HuH-7 (cell line): ENCODE measurements at regions not wholly inside any gene's neighbourhood (a gene's known extent, or its start where the extent isn't known, plus 50 kb on each side); places are given as distances from the start of the nearest gene placed in this dataset.

Experiments
- DNase-seq: peaks from one replicate; pipeline ENCODE4 v3.0.0; 2011; ENCODE audit warnings: low spot score

DNA sequence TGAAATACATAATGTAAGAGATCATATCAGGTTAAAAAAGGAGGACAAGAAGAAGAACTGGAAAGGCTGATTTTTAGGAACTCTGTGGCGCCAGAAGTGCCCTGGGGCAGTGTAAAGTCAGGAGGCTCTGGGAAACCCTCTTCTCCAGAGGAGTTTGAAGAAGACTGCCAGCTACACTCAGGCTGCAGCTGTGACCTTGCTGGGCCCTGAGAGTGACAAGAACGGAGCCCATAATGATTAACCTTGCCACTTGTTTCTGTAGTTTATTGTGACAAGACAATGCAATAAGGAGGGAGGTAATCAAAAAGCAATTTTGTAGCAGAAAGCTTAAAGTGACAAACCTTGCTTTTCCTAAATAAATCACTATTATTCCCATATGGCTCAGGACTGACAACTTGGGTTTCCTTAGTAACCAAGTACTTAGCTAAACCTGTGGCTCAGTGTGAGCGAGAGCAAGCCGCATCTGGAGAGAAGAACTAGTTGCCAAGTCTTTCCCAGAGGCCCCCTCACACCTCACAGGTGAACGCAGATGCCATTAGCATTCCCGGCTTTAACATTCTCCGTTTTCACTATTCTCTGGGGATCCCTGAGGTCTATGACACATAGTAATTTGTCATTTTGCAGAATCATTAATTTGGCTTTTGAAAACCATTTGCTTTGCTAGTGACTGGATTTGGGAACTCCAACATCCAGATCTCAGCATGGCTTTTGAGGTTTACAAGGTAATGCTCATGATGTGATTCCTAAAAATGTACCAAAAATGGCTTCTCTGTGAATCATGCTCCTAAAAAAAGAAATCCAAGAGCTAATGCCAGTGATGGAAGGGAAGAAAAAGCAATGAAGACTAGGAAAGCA is 115.9 kb downstream of the OMA1 start:
- DNase-seq = no peak

GRCh38 chr1:58426918-58427317 is 119.6 kb downstream of the OMA1 start:
- DNase-seq = no peak

DNA sequence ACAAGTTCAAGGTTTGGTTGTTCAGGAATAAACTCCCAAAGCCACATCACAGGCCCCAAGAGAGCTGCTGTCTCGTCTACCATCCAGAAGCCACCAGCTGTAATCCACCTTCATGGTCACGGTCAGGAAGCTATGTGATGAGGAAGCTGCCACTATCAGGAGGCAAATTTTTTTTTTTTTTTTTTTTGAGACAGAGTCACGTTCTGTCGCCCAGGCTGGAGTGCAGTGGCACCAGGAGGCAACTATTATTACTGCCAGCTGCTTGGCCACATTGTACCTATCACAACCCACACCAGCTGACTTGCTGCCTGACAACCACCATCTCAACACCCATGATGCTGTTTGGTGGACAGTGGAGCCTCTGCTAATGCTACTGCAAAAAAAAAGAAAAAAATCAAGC is 124.1 kb downstream of the OMA1 start:
- DNase-seq = no peak

GRCh38 chr1:58418283-58419228 is 128.0 kb downstream of the OMA1 start:
- DNase-seq = no peak

DNA sequence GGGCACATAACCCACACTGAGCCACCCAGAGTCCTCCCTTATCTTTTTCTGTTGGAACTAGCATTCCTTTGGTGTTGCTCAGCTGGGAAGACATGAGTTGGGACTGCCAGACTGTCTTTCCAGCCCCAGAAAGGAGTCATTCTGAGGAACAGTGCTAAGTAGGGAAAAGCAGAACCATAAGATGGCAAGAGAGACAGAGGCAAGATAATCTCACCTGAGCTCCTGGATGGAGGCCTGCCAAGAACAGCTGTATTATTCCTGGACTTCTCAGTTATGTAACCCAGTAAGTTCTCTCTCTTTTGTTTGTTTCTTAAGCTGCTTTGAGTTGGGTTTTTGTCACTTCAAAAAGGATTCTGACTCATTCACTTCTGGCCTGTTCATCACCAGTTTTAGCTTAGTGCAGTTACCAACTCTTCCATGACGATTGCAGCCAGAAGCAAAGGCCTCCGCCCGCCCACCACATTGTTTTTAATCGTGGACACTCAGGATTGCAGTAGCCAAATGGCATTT is 134.4 kb downstream of the OMA1 start:
- DNase-seq = no peak

- DNase-seq = no peak
These were observed 136.6 kb downstream of the OMA1 start for GRCh38 chr1:58409890-58410289.

DNA sequence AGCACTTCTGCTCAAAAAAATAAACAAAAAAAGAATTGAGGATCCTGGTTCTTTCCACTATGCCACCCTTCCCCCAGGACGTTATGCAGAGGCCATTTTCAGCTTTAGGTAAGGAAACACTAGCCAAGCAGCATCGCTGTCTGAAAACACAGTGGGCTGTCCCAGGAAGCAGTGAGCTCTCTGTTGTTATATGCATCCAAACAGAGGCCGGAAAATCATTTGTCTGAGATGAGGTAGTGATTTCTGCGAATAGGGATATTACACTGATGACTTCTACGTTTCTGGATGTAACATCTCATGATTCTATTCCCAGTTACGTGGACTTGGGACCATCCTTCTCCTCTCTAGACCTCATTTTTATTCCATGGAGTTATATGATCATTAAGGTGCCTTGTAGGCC is 137.2 kb downstream of the OMA1 start:
- DNase-seq = no peak

DNA sequence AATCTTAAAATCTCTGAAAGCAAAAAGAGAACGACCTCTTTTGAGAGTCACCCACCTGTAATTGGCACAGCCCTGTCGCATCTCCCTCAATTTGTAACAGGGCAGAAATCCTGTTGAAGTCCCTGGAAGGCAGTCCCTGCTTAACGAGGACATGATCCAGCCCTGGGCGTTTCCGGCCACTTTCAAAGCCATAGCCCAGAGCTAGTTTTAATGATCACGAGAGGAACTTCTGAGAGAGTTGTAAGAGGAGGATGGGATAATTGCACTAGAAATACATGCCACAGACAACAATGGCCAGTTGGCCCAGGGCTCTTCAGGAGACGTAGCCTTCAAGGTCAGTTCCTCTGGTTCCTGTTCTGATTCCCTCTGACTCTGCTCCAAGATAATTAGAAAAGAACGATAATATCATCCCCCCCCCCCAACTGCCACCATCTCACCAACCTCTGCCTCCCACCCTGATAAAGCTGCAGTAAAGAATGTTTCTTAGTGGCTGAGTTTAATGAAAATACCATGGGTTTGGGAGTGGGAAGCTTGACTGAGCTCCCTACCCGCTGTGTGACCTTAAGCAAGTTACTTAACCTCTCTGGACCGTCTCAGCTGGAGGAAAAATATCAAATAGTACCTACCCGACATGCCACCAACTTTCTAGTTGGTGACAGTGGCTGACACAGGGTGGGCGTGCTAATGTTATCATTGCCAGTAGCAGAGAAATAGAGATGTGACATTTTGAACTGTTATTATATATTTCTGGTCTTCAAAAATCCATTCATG is 140.0 kb downstream of the OMA1 start:
- DNase-seq = no peak

DNA sequence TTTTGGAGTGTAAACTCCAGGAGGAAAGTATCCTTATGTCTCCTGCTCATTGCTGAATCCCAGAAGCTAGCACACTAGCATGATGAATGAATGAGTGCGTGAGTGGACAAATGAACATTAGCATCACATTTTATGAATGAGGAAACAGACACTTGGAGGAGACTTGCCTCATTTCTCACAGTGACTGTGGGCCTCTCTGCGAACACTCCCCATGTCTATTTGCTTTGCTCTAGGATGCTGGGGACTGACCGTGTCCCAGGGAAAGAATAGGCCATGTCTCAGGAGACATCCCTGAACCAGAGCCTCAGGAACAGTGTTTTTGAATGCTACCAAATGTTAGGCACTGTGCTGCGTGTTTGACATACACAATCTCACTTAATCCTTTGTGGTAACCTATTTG is 140.9 kb downstream of the OMA1 start:
- DNase-seq = no peak

- no peak for DNase-seq
These were observed 142.6 kb downstream of the OMA1 start for GRCh38 chr1:58403894-58404293.

DNA sequence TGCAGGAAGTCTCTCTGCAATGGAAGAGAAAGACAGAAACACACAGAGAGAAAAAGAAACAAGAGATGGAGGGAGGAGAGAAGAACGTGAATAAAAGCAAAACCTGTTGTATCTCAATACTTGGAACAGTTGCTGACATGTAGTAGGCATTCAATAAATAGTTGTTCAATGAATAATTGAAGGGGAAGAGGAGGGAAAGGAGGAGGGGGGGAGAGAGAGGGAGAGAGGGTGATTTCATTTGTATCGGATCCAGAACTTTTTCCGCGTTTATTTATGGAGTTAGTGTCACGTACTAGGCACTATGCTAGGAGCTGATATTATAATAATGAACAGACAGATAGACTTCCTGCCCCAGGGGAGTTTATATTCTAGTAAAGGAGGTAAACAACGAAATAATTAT is 144.1 kb downstream of the OMA1 start:
- no peak for DNase-seq

GRCh38 chr1:58401991-58402390 is 144.5 kb downstream of the OMA1 start:
- DNase-seq = no peak

GRCh38 chr1:58399176-58399575 is 147.3 kb downstream of the OMA1 start:
- no peak for DNase-seq

- no peak for DNase-seq
These were observed 147.8 kb downstream of the OMA1 start for GRCh38 chr1:58398714-58399113.

DNA sequence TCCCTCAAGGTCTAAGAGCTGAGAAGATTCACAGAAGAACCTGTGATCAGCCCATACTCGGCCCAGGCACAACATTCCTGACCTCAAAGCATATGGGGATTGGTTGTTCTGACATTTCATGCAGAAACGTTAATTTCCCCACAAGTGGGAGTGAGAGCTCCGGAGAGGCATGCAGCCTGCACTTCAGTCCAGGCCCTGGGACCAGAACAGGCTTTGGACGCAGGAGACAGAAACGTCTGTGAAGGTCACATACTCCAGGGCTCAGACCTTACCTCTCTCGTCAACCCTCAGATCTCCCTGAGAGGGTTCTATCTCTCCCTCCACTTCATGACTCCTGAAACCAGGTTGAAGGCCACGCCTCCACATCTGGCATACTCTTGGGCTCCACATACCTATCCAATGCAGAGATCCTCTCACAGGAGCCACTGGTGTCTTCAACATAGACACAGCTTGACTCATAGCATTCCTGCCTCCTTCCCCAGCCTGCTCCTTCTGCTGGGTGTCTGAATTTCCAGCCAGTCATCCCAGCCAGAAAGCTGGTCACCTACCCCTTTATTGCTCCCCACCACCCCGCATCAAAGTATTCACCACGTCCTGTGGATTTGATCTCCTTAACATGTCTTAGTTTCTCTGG is 149.2 kb downstream of the OMA1 start:
- DNase-seq = no peak

- DNase-seq = no peak
These were observed 150.4 kb downstream of the OMA1 start for GRCh38 chr1:58396150-58396549.

GRCh38 chr1:58395355-58395754 is 151.2 kb downstream of the OMA1 start:
- DNase-seq = no peak

- no peak for DNase-seq
These were observed 154.4 kb downstream of the OMA1 start for GRCh38 chr1:58392083-58392482.

GRCh38 chr1:58391514-58391913 is 155.0 kb downstream of the OMA1 start:
- DNase-seq = no peak

GRCh38 chr1:58391056-58391455 is 155.5 kb downstream of the OMA1 start:
- DNase-seq = no peak

- DNase-seq = no peak
These were observed 156.4 kb downstream of the OMA1 start for GRCh38 chr1:58390091-58390490.

DNA sequence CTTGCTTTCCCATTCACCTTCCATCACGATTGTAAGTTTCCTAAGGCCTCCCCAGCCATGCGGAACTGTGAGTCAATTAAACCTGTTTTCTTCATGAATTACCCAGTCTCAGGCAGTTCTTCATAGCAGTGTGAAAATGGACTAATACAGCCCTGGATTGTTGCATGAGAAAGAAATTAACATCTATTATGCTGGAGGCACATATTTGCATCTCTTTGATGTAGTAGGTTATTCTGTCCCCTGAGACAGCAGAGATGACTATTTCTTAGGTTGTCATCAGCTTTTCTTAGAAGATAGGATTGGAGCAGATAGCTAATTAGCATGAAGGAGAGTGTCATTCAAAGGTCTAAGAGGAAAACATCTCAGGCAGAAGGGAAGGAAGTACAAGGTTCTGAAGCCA is 166.2 kb downstream of the OMA1 start:
- no peak for DNase-seq
